NB4 (cell line): ENCODE measurements at regions not wholly inside any gene's neighbourhood (a gene's known extent, or its start where the extent isn't known, plus 50 kb on each side); places are given as distances from the start of the nearest gene placed in this dataset.

Source experiments
- POLR2A ChIP-seq: IDR thresholded peaks from 2 replicates; pipeline ENCODE4 v1.6.1; 2011; ENCODE audit warnings: mild to moderate bottlenecking; ENCODE audit not compliant: insufficient read length; ENCODE audit errors: extremely low read depth
- TF ChIP-seq, protein P1 (sequence below): IDR thresholded peaks from one replicate; pipeline ENCODE4 v1.5.1; 2012; ENCODE audit warnings: low read depth, low read length
- TF ChIP-seq, protein P2 (sequence below): IDR thresholded peaks from 2 replicates; pipeline ENCODE4 v1.6.1; 2011; ENCODE audit warnings: low read depth, low read length

DNA sequence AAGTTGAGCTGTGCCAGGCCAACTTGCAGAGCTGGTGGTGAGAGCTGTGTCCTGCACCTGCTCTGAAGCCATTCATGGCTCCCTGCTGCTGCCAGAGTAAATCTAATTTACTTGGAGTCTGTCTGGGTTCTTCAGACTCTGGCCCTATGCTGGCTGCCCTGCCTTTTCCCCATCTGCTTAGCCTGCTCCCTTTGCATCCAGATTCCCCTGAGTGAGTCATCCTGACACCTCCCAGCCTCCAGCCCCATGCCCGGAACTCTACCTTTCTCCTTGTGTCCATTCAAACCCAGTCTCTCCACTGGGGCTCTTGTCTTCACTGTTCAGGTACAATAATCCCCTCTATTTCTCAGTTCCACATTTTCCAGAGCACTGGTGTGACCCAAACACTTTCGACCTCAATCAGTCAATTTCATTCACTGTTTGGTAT lies 434.4 kb upstream of the ZMIZ1 start:
- no peak for TF ChIP-seq POLR2A
- TF ChIP-seq, protein P1, sequence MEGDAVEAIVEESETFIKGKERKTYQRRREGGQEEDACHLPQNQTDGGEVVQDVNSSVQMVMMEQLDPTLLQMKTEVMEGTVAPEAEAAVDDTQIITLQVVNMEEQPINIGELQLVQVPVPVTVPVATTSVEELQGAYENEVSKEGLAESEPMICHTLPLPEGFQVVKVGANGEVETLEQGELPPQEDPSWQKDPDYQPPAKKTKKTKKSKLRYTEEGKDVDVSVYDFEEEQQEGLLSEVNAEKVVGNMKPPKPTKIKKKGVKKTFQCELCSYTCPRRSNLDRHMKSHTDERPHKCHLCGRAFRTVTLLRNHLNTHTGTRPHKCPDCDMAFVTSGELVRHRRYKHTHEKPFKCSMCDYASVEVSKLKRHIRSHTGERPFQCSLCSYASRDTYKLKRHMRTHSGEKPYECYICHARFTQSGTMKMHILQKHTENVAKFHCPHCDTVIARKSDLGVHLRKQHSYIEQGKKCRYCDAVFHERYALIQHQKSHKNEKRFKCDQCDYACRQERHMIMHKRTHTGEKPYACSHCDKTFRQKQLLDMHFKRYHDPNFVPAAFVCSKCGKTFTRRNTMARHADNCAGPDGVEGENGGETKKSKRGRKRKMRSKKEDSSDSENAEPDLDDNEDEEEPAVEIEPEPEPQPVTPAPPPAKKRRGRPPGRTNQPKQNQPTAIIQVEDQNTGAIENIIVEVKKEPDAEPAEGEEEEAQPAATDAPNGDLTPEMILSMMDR: no peak
- TF ChIP-seq, protein P2, sequence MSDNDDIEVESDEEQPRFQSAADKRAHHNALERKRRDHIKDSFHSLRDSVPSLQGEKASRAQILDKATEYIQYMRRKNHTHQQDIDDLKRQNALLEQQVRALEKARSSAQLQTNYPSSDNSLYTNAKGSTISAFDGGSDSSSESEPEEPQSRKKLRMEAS: no peak
